Prostate gland (tissue), 2 donors: ENCODE measurements at regions not wholly inside any gene's neighbourhood (a gene's known extent, or its start where the extent isn't known, plus 50 kb on each side); places are given as distances from the start of the nearest gene placed in this dataset.

Experiments used
- POLR2A ChIP-seq: fragments of 450-650 bp; IDR thresholded peaks from one replicate; pipeline ENCODE4 v1.6.1; 2016; ENCODE audit warnings: antibody characterized with exemption, mild to moderate bottlenecking
- POLR2AphosphoS5 ChIP-seq: sonication (generic); formaldehyde crosslinking; IDR thresholded peaks from one replicate; pipeline ENCODE4 v1.6.1; 2017; ENCODE audit warnings: antibody characterized with exemption
- TF ChIP-seq, protein P1 (sequence below), 4 experiments: fragments of 200-600 bp in 2 of 4; fragments of 450-650 bp in 2 of 4; sonication (generic) in 2 of 4; IDR thresholded peaks; 1 replicate in 3 of 4; 2 replicates in 1 of 4; pipeline ENCODE4 v1.5.1; 2016 to 2019; ENCODE audit warnings: antibody characterized with exemption in 4 of 4, mild to moderate bottlenecking in 2 of 4, moderate library complexity in 2 of 4

DNA sequence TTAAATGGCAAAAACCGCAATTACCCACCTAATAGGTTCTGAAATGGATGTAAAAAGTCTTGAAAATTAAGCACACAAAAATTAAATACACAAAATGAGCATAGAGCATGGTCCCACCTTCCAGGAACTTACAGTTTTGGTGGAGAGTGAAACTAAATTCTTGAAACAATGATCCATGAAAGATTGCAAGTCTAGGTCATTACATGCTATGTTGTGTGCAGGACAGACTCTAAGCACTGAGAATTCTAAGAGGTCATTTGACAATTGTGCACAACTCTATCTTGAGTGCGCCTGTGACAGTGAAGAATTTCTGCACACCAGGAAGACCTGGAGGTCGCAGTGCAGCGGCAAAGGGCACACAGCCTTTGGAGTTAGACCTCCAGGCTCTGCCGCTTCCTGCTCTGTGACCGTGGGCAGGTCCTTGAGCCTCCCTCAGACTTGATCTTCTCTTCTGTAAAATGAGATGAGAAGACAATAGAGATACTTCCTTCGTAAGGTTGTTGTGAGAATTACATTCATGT is 153.3 kb upstream of the TPM1 start:
- TF ChIP-seq POLR2AphosphoS5 (no peak), POLR2A (no peak)
- TF ChIP-seq, protein P1, sequence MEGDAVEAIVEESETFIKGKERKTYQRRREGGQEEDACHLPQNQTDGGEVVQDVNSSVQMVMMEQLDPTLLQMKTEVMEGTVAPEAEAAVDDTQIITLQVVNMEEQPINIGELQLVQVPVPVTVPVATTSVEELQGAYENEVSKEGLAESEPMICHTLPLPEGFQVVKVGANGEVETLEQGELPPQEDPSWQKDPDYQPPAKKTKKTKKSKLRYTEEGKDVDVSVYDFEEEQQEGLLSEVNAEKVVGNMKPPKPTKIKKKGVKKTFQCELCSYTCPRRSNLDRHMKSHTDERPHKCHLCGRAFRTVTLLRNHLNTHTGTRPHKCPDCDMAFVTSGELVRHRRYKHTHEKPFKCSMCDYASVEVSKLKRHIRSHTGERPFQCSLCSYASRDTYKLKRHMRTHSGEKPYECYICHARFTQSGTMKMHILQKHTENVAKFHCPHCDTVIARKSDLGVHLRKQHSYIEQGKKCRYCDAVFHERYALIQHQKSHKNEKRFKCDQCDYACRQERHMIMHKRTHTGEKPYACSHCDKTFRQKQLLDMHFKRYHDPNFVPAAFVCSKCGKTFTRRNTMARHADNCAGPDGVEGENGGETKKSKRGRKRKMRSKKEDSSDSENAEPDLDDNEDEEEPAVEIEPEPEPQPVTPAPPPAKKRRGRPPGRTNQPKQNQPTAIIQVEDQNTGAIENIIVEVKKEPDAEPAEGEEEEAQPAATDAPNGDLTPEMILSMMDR (IDR thresholded peaks at IDR 0.05): no peak
